Nephron progenitor cell (in vitro differentiated cells): ENCODE measurements at regions not wholly inside any gene's neighbourhood (a gene's known extent, or its start where the extent isn't known, plus 50 kb on each side); places are given as distances from the start of the nearest gene placed in this dataset.

Experiments
- DNase-seq: peaks from one replicate; pipeline ENCODE4 v3.0.0; 2021
- H3K27ac Mint-ChIP-seq: 2 replicates; pipeline ENCODE4 v1.8.0; 2021; ENCODE audit warnings: mild to moderate bottlenecking, moderate library complexity, mixed read lengths
- H3K27me3 Mint-ChIP-seq: 2 replicates; pipeline ENCODE4 v1.8.0; 2021; ENCODE audit warnings: mild to moderate bottlenecking, low read depth, mixed read lengths; ENCODE audit not compliant: poor library complexity
- H3K36me3 Mint-ChIP-seq: 2 replicates; pipeline ENCODE4 v1.8.0; 2021; ENCODE audit warnings: low read depth, mixed read lengths
- H3K4me1 Mint-ChIP-seq: 2 replicates; pipeline ENCODE4 v1.8.0; 2021; ENCODE audit warnings: mixed read lengths
- H3K4me3 Mint-ChIP-seq: 2 replicates; pipeline ENCODE4 v1.8.0; 2021; ENCODE audit warnings: mild to moderate bottlenecking, moderate library complexity, mixed read lengths
- H3K9me3 Mint-ChIP-seq: 2 replicates; pipeline ENCODE4 v1.8.0; 2021; ENCODE audit warnings: mild to moderate bottlenecking, moderate library complexity, mixed read lengths
- TF ChIP-seq, protein P1 (sequence below): fragments of 200-600 bp; sonication (generic); IDR thresholded peaks from 2 replicates; pipeline ENCODE4 v1.5.0; 2021; ENCODE audit warnings: antibody characterized with exemption

DNA sequence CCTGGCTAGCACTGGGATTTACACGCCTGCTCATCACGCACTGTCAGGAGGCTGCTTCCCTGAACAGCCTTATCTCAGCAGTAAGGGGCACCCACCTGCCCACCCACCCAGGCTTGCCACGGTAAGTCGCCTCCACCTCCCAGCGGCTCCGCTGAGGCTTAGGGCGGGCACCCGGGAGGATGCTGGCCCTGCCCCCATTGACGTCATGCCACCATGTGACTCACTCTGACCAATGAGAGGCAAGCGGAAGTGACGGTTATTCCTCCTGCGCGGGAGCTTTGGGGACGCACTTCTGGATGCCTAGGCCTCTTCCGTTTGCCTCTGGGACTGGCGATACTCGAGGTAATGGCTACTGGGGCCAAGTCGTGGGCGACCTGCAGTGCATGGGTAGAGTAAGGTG lies 256.8 kb downstream of the QKI start:
- TF ChIP-seq, protein P1, sequence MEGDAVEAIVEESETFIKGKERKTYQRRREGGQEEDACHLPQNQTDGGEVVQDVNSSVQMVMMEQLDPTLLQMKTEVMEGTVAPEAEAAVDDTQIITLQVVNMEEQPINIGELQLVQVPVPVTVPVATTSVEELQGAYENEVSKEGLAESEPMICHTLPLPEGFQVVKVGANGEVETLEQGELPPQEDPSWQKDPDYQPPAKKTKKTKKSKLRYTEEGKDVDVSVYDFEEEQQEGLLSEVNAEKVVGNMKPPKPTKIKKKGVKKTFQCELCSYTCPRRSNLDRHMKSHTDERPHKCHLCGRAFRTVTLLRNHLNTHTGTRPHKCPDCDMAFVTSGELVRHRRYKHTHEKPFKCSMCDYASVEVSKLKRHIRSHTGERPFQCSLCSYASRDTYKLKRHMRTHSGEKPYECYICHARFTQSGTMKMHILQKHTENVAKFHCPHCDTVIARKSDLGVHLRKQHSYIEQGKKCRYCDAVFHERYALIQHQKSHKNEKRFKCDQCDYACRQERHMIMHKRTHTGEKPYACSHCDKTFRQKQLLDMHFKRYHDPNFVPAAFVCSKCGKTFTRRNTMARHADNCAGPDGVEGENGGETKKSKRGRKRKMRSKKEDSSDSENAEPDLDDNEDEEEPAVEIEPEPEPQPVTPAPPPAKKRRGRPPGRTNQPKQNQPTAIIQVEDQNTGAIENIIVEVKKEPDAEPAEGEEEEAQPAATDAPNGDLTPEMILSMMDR = no peak
- H3K4me1 Mint-ChIP-seq = peaks cover 11% of the 10 kb centered on the region
- H3K36me3 Mint-ChIP-seq = no peaks in the 10 kb centered on the region
- peaks cover 3% of the 10 kb centered on the region for H3K9me3 Mint-ChIP-seq
- DNase-seq = no peak
- H3K27ac Mint-ChIP-seq = no peak overlapping the region
- H3K27me3 Mint-ChIP-seq = no peaks in the 10 kb centered on the region
- no peak overlapping the region for H3K4me3 Mint-ChIP-seq

DNA sequence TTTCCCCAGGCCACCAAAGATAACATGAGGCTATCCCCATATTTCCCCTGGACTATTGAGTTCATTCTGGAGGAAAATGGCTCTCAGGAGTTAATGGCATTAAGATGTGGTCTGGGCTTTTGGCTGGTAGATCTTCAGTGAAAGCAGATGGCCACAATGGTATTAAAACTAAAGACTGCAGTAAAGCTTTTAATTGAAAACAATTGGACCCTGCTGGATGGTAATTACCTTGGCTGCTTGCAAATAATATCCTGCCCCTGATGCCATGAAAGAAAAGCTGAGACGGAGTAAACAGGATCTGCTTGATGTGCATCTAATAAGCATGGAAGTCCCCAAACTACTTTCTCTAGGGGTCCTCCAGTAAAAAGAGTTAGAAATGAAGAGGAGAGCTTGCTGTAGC lies 255.8 kb downstream of the QKI start:
- TF ChIP-seq, protein P1 = no peak
- DNase-seq = no peak
- no peaks in the 10 kb centered on the region for H3K36me3 Mint-ChIP-seq
- H3K4me3 Mint-ChIP-seq = no peak overlapping the region
- peaks cover 1% of the 10 kb centered on the region for H3K9me3 Mint-ChIP-seq
- no peaks in the 10 kb centered on the region for H3K27me3 Mint-ChIP-seq
- peaks cover 11% of the 10 kb centered on the region for H3K4me1 Mint-ChIP-seq
- no peak overlapping the region for H3K27ac Mint-ChIP-seq

DNA sequence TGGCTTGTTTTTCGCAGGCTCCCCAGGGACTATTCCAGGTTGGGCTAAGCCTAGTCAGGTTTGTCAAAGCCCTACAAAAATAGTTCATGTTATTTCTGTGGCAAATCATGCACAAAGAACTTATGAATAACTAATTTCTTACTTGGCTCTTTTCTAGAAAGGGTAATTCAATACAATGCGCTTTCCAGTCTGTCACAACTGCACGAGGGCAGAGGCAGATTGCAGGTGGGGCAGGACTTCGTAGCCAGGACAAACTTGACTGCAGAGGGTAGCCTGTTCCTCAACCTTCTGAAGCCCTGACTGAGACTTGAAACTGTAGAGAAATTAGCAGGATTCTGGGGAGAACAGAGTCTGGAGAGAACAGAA lies 253.5 kb downstream of the QKI start:
- no peak overlapping the region for H3K4me3 Mint-ChIP-seq
- H3K4me1 Mint-ChIP-seq = peaks cover 11% of the 10 kb centered on the region
- TF ChIP-seq, protein P1 = no peak
- DNase-seq = no peak
- H3K36me3 Mint-ChIP-seq = no peaks in the 10 kb centered on the region
- no peaks in the 10 kb centered on the region for H3K27me3 Mint-ChIP-seq
- H3K27ac Mint-ChIP-seq = no peak overlapping the region
- no peaks in the 10 kb centered on the region for H3K9me3 Mint-ChIP-seq

DNA sequence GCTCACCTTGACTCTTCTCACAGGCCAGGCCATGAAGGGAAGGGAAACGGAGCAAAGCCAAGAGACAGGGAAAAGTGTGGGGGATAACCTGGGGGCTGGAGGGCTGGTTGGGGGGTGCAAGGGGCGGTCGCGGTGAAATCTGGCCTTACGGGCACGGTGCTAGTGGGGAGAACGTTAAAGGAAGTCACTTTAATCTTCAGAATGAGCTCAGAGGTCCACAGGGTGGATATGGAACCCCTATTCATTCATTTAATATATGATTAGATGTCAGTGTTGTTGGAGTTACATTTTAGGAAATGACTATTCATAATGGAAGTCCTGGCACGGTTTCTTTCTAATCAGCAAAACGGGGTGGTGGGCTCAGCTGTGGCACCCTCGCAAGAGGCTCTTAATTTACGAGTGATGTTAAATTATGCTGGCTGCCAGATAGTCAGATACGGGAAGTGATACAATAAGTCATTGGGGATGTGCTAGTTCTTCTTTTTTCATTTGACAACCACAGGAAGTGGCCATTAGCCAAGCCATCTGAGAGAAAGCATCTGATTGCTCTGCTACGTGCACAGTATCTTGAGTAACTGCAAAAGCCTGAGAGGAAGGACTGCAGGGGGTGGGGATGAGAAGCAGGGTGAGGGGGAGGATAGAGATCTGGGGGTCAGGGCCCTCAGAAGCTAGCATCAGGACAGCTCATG lies 253.0 kb downstream of the QKI start:
- no peaks in the 10 kb centered on the region for H3K36me3 Mint-ChIP-seq
- H3K4me1 Mint-ChIP-seq = peaks cover 11% of the 10 kb centered on the region
- no peak overlapping the region for H3K4me3 Mint-ChIP-seq
- H3K27ac Mint-ChIP-seq = no peak overlapping the region
- TF ChIP-seq, protein P1 = no peak
- no peaks in the 10 kb centered on the region for H3K9me3 Mint-ChIP-seq
- DNase-seq = no peak
- no peaks in the 10 kb centered on the region for H3K27me3 Mint-ChIP-seq

DNA sequence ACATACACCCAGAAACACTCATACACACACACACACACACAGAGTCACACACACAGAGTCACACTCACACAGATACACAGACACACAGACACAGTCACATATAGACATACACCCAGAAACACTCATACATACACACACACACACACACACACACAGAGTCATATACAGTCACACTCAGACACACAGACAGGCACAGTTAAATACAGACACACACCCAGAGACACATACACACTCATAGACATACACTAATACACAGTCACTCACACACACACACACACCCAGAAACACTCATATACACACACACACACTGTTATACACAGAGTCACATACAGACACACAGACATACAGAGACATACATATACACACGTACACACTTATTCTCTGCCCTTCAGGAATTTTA lies 250.9 kb downstream of the QKI start:
- Mint-ChIP-seq H3K27me3 (peaks cover 6% of the 10 kb centered on the region), H3K9me3 (no peaks in the 10 kb centered on the region), H3K4me3 (no peak overlapping the region), H3K27ac (no peak overlapping the region), H3K36me3 (no peaks in the 10 kb centered on the region), H3K4me1 (peaks cover 16% of the 10 kb centered on the region)
- TF ChIP-seq, protein P1 = no peak
- no peak for DNase-seq

DNA sequence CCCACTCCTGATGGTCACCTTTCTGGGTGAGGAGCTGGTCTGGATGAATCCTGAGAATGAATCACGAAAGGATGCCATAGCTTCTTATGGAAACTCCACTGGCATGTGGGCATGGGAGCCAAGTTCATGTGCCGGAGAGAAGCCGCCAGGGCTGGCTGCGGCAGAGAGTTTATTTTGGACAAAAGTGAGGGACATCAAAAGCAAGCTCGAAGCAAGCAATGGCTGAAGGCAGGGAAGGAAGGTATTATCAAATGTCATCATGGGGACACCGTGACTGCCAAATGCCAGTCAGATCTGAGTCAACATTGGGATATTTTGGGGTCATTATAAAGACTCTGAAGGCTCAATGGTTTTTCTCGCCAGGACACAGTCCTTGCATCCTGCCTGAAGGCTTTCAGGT lies 249.1 kb downstream of the QKI start:
- TF ChIP-seq, protein P1 = no peak
- DNase-seq = no peak
- H3K4me1 Mint-ChIP-seq = peaks cover 16% of the 10 kb centered on the region
- no peaks in the 10 kb centered on the region for H3K9me3 Mint-ChIP-seq
- H3K36me3 Mint-ChIP-seq = no peaks in the 10 kb centered on the region
- peaks cover 20% of the 10 kb centered on the region for H3K27me3 Mint-ChIP-seq
- H3K27ac Mint-ChIP-seq = no peak overlapping the region
- H3K4me3 Mint-ChIP-seq = no peak overlapping the region
